Transverse colon (tissue), 3 donors: ENCODE measurements at regions not wholly inside any gene's neighbourhood (a gene's known extent, or its start where the extent isn't known, plus 50 kb on each side); places are given as distances from the start of the nearest gene placed in this dataset.

ENCODE experiments used
- EP300 ChIP-seq: sonication (generic); formaldehyde crosslinking; IDR thresholded peaks from one replicate; pipeline ENCODE4 v1.6.1; 2017; ENCODE audit warnings: antibody characterized with exemption, low read depth
- POLR2A ChIP-seq: fragments of 450-650 bp; IDR thresholded peaks from one replicate; pipeline ENCODE4 v1.6.1; 2016; ENCODE audit warnings: antibody characterized with exemption, mild to moderate bottlenecking, moderate library complexity
- TF ChIP-seq, protein P1 (sequence below), 5 experiments: fragments of 200-600 bp in 3 of 5; fragments of 450-650 bp in 2 of 5; sonication (generic) in 3 of 5; IDR thresholded peaks; 1 replicate in 2 of 5; 2 replicates in 3 of 5; pipeline ENCODE4 v1.5.1; 2016 to 2017; ENCODE audit warnings: antibody characterized with exemption in 5 of 5, inconsistent platforms in 3 of 5, mild to moderate bottlenecking in 2 of 5, moderate library complexity in 1 of 5

DNA sequence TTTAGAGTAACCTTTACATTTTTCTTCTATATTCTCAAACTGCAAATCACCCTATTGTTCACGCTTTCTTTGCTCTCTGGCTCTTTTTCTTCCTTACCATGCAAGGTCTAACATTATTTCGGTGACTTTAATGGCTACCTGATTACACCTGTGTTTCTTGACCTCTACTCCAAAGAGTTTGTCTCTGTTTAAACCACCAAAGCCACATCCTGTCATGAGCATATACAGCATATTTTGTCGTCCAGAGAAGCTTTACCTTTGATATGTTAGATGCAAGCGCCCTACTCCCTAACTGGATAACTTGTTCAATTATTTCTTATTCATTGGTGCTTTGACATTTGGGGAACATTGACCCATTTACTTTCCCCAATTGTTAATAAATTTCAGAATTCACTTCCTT, 565.1 kb upstream of the GCFC2 start:
- TF ChIP-seq, protein P1, sequence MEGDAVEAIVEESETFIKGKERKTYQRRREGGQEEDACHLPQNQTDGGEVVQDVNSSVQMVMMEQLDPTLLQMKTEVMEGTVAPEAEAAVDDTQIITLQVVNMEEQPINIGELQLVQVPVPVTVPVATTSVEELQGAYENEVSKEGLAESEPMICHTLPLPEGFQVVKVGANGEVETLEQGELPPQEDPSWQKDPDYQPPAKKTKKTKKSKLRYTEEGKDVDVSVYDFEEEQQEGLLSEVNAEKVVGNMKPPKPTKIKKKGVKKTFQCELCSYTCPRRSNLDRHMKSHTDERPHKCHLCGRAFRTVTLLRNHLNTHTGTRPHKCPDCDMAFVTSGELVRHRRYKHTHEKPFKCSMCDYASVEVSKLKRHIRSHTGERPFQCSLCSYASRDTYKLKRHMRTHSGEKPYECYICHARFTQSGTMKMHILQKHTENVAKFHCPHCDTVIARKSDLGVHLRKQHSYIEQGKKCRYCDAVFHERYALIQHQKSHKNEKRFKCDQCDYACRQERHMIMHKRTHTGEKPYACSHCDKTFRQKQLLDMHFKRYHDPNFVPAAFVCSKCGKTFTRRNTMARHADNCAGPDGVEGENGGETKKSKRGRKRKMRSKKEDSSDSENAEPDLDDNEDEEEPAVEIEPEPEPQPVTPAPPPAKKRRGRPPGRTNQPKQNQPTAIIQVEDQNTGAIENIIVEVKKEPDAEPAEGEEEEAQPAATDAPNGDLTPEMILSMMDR (IDR thresholded peaks at IDR 0.05) = no peak
- TF ChIP-seq POLR2A = no peak
- no peak for TF ChIP-seq EP300
